Thymus (tissue), 11 donors: ENCODE measurements at regions not wholly inside any gene's neighbourhood (a gene's known extent, or its start where the extent isn't known, plus 50 kb on each side); places are given as distances from the start of the nearest gene placed in this dataset.
A peak's percentile ranks its signal among the peaks of the same experiment; 100 is the strongest.

Source experiments
- DNase-seq, 9 donors: peaks; one replicate each; pipeline ENCODE4 v3.0.0-alpha.2; 2013; ENCODE audit warnings: low spot score in 9 of 9, low read depth in 6 of 9, missing footprints in 1 of 9
- H3K27ac ChIP-seq, 2 donors: one replicate each; pipeline ENCODE4 v1.5.1; 2013; ENCODE audit warnings: control low read depth in 1 of 2, low read depth in 1 of 2, low read length in 1 of 2, mild to moderate bottlenecking in 1 of 2, moderate library complexity in 1 of 2
- H3K27me3 ChIP-seq, 2 donors: one replicate each; pipeline ENCODE4 v1.5.1; 2013; ENCODE audit warnings: low read length in 1 of 2; ENCODE audit not compliant: control insufficient read depth in 2 of 2, insufficient read depth in 1 of 2
- H3K36me3 ChIP-seq, 2 donors: one replicate each; pipeline ENCODE4 v1.5.1; 2013; ENCODE audit warnings: low read length in 1 of 2, mild to moderate bottlenecking in 1 of 2, moderate library complexity in 1 of 2; ENCODE audit not compliant: control insufficient read depth in 2 of 2, insufficient read depth in 2 of 2
- H3K4me1 ChIP-seq, 2 donors: one replicate each; pipeline ENCODE4 v1.5.1; 2013; ENCODE audit warnings: low read length in 2 of 2; ENCODE audit not compliant: control insufficient read depth in 2 of 2, insufficient read depth in 2 of 2
- H3K4me3 ChIP-seq, 2 donors: one replicate each; pipeline ENCODE4 v1.5.1; 2013; ENCODE audit warnings: low read length in 2 of 2, control low read depth in 1 of 2, mild to moderate bottlenecking in 1 of 2
- H3K9me3 ChIP-seq, 2 donors: one replicate each; pipeline ENCODE4 v1.5.1; 2013; ENCODE audit warnings: low read length in 1 of 2, mild to moderate bottlenecking in 1 of 2; ENCODE audit not compliant: control insufficient read depth in 2 of 2, insufficient read depth in 1 of 2
- WGBS: extraction: QIAGEN DNeasy Blood & Tissue Kit; methylation state at CpG from one replicate; pipeline ENCODE4 v1.1.7; 2013; 5-methylcytosine and 5-hydroxymethylcytosine counted together
- donor health status: healthy.

DNA sequence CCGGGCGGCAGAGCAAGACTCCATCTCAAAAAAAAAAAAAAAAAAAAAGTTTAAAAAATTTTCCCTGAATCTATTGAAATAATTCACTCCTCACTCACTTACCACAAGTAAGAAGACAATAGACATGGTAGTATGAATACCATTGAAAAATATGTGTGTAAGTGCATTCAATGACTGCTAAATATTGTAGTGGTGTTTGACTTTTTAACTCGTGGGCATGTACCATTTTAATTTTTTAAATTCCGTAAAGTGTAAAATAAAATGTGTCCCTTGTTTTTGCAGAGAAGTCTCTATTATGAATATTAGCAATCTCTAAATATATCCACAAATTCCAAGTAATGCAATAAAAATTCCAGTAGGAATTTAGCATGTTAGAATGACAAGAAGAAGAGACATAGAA lies 134.1 kb downstream of the COPS8 start:
- whole genome bisulfite sequencing, result 94% methylated on average over 4 of the region's 4 CpGs
- DNase-seq, result no peak

DNA sequence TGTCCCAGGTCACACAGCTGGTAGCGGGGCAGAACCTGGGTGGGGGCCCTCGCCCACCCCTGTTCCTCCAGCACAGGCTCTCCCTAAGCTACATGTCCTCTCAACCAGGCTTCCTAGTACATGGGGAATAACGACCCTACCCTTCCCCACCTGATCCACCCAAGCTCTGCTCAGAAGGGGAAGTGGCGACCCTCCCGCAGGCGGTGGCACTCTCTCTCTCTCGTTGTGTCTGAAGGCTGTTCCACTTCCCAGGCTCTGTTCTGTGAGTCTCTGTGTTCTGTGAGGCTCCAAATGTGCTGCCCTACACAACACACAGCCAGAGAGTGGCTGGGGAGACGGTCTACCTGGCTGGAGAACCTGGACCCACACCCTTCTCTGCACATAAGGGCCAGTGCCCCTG lies 135.8 kb downstream of the COPS8 start:
- Histone ChIP-seq H3K9me3 (no peaks in the 10 kb centered on the region), H3K4me3 (no peak overlapping the region), H3K27me3 (peaks cover 0 to 8% of the 10 kb centered on the region in 2 donors), H3K36me3 (no peaks in the 10 kb centered on the region), H3K27ac (no peak overlapping the region), H3K4me1 (peaks cover 0 to 4% of the 10 kb centered on the region in 2 donors)
- WGBS, result 40% methylated on average over 8 of the region's 8 CpGs
- no peak for DNase-seq

More for the DNA sequence above, 134.1 kb downstream of the COPS8 start:
- Histone ChIP-seq H3K9me3 (no peaks in the 10 kb centered on the region), H3K4me1 (peaks cover 0 to 4% of the 10 kb centered on the region in 2 donors), H3K27me3 (peaks cover 0 to 8% of the 10 kb centered on the region in 2 donors), H3K36me3 (no peaks in the 10 kb centered on the region), H3K27ac (no peak overlapping the region), H3K4me3 (no peak overlapping the region)

DNA sequence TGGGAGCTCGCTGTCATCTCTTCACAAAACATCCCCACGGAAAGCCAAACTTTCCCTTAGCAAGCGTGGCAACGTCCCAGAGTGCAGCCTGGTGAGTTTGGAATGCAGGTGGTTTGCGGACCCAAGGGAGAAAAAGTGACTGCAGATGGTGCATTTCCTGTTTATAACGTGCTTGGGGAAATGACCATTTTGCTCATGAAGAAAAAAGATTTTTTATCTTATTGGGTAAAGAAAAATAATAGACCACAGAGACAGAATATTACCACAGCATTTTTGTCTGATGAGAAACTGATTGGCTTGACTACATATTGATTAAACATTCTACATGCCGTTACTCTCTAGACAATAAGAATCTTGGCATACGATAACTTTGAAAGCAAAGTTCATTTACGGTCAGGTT lies 136.5 kb downstream of the COPS8 start:
- no peak overlapping the region for H3K27ac ChIP-seq
- no peaks in the 10 kb centered on the region for H3K36me3 ChIP-seq
- H3K4me3 ChIP-seq, result no peak overlapping the region
- H3K27me3 ChIP-seq, result peaks cover 0 to 8% of the 10 kb centered on the region in 2 donors
- H3K9me3 ChIP-seq, result no peaks in the 10 kb centered on the region
- 68% methylated on average over 9 of the region's 9 CpGs for WGBS
- H3K4me1 ChIP-seq, result peaks cover 0 to 4% of the 10 kb centered on the region in 2 donors
- no peak for DNase-seq

DNA sequence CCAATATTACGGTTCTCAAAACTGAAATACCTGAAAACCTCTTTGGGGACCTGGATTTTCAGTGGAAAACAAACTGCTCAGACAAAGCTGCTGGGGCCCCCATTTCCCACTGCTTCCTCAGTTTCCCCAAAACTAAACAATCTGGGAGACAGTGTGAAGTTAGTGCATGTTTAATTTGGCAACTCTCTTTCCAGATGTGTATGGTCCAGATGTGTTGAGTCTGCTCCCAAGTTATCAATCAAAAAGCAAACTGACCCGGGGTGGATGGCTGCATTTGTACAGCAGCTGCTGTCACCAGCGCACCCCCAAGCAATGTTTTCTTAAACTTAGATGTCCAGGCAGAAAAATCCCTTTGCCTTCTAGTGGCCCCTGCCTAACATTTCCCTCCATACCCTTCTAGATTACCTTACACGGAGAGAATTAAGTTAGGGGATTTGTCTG lies 136.9 kb downstream of the COPS8 start:
- H3K4me1 ChIP-seq, result peaks cover 0 to 4% of the 10 kb centered on the region in 2 donors
- no peaks in the 10 kb centered on the region for H3K9me3 ChIP-seq
- 85% methylated on average over 4 of the region's 4 CpGs for WGBS
- H3K27ac ChIP-seq, result no peak overlapping the region
- DNase-seq, result no peak
- peaks cover 0 to 8% of the 10 kb centered on the region in 2 donors for H3K27me3 ChIP-seq
- H3K36me3 ChIP-seq, result no peaks in the 10 kb centered on the region
- no peak overlapping the region for H3K4me3 ChIP-seq

DNA sequence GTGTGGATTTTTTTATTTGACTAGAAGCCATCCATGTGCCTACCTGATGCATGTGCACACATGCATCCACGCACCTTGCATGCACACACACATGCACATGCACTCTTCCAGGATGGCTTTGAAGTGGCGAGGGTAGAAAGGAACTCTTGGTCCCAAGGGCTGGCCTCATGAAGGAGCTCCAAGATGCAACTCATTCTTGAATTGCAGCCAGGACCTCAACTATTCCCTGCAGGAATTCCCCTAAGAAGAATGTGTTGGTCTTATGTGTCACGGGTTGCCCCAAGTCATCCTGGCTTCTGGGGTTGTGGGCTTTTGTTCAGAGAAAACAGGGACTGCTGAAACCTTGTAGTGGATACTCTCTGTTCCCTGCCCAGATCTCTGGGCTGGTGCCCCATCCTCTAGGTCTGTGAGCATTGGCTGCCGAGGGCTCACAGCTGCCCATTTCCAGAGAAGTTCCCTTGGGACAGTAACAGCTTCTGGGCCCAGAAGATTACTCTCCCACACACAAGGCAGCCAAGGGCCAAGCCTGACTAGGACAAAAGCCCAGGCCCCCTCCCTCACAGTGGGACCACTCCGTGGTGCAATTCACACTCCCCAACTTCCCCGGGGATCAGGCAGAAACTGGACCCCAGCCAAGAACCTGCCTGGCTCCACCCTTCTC lies 137.6 kb downstream of the COPS8 start:
- H3K27me3 ChIP-seq, result peaks cover 0 to 8% of the 10 kb centered on the region in 2 donors
- peaks cover 0 to 4% of the 10 kb centered on the region in 2 donors for H3K4me1 ChIP-seq
- H3K27ac ChIP-seq, result no peak overlapping the region
- 76% methylated on average over 6 of the region's 6 CpGs for WGBS
- H3K9me3 ChIP-seq, result no peaks in the 10 kb centered on the region
- H3K36me3 ChIP-seq, result no peaks in the 10 kb centered on the region
- peak in 1 of 9 donors; percentile 14 for DNase-seq
- no peak overlapping the region for H3K4me3 ChIP-seq

DNA sequence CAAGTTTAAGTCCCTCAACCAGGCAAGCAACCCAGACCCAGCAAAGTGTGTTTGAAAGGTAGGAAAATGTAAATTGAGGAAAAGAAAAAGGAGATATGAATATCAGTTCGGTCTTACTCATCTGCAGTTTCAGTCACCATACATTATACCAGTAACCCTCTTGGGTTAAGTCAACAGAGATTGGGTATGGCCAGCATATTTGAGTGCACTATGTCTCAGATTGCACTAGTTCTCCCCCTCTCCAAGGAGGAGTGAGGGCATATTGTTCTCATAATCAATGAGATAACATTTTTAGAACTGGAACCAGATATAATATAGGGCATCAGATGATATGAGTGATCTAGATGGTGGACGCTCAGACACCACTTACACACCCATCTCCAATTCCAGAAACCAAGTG lies 141.5 kb downstream of the COPS8 start:
- H3K9me3 ChIP-seq, result no peaks in the 10 kb centered on the region
- H3K27ac ChIP-seq, result no peak overlapping the region
- no peak for DNase-seq
- no peaks in the 10 kb centered on the region for H3K36me3 ChIP-seq
- H3K4me1 ChIP-seq, result peaks cover 0 to 4% of the 10 kb centered on the region in 2 donors
- H3K4me3 ChIP-seq, result no peak overlapping the region
- WGBS, result 94% methylated on average over 2 of the region's 2 CpGs
- H3K27me3 ChIP-seq, result peaks cover 0 to 2% of the 10 kb centered on the region in 2 donors

DNA sequence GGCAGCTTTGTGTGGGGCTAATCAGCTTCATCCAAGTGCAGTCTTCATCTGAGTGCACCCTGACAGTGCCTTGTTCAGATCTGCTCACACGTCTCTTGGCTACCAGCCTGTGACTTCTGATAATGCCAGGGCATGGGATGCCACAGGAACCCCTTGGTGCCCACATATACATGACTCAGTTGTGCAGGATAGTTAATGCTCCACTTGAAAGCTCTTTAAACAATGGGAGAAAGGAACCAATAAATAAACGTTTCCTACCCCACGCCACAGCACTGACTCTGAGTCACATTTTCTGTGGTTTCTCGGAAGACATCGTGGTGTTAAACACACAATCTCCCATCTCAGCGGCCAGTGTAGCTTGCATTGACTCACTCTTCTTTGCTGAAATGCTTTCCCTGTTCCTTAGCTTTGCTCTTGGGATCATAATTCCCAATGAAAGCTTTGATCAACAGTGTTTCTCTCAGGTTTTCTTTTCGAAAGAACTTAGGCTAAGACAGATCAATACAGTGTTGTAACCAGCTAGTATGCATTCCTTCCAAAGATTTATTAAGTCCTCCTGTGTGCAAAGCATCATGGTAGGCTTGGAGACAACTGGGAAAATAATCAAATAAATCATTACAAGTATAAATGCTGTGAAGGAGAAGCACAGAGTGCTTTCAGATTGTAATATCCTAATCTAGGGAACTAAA lies 142.0 kb downstream of the COPS8 start:
- DNase-seq, result no peak
- Histone ChIP-seq H3K9me3 (no peaks in the 10 kb centered on the region), H3K4me1 (peaks cover 0 to 4% of the 10 kb centered on the region in 2 donors), H3K4me3 (no peak overlapping the region), H3K27ac (no peak overlapping the region), H3K27me3 (peaks cover 0 to 2% of the 10 kb centered on the region in 2 donors), H3K36me3 (no peaks in the 10 kb centered on the region)
- 58% methylated on average over 7 of the region's 7 CpGs for WGBS

DNA sequence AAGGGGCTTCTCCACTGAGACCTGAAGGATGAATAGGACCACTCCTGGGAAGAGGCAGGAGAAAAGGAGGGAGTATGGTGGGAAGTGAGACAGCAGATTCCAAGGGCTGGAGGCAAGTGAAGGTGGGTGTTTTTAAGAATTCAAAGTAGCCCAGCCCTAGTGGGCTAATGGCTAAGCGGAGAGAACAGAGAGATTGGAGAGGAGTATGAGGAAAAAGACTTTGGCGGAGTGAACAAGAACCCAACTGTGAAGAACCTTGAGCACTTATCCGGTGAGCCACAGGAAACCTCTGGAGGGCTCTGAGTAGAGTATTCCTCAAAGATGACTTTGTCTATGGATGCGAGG lies 142.6 kb downstream of the COPS8 start:
- no peak for DNase-seq

DNA sequence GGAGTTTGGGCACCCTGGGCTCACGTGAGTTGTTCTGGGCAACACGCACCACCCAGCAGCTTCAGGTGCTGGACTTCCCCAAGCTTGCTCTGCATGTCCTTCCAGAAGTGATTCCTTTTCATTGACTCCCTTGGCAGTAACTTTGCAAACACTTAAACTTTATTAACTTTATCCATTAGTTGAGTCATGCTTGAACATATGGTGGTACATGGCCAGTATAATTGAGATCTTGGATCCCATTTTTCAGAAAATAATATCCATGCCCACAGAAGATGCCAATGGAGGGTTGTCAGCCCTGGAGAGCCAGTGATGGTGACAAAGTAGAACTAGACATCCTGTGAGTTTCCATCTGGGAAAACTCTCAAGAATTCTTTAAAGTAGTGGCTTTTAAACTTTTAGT lies 144.2 kb downstream of the COPS8 start:
- no peak for DNase-seq
- no peaks in the 10 kb centered on the region for H3K4me1 ChIP-seq
- WGBS, result 95% methylated on average over 2 of the region's 2 CpGs
- no peaks in the 10 kb centered on the region for H3K27me3 ChIP-seq
- H3K9me3 ChIP-seq, result no peaks in the 10 kb centered on the region
- no peak overlapping the region for H3K27ac ChIP-seq
- no peaks in the 10 kb centered on the region for H3K36me3 ChIP-seq
- no peak overlapping the region for H3K4me3 ChIP-seq

More for the DNA sequence above, 142.6 kb downstream of the COPS8 start:
- H3K4me1 ChIP-seq, result peaks cover 0 to 4% of the 10 kb centered on the region in 2 donors
- H3K4me3 ChIP-seq, result no peak overlapping the region
- 98% methylated on average over 4 of the region's 4 CpGs for WGBS
- no peaks in the 10 kb centered on the region for H3K36me3 ChIP-seq
- peaks cover 0 to 2% of the 10 kb centered on the region in 2 donors for H3K27me3 ChIP-seq
- no peaks in the 10 kb centered on the region for H3K9me3 ChIP-seq
- H3K27ac ChIP-seq, result no peak overlapping the region
